Mammary epithelial cell (primary cell): ENCODE measurements at regions not wholly inside any gene's neighbourhood (a gene's known extent, or its start where the extent isn't known, plus 50 kb on each side); places are given as distances from the start of the nearest gene placed in this dataset.

Source experiments
- CTCF ChIP-seq, 2 donors: IDR thresholded peaks in 1 of 2; conservative IDR thresholded peaks in 1 of 2; 2 replicates each; pipeline ENCODE4 v1.5.1; 2011 to 2012; ENCODE audit warnings: inconsistent platforms in 2 of 2, low read length in 2 of 2, mild to moderate bottlenecking in 2 of 2, control low read depth in 1 of 2, low read depth in 1 of 2; ENCODE audit not compliant: insufficient read depth in 1 of 2; ENCODE audit errors: extremely low read depth in 1 of 2
- EZH2 ChIP-seq: IDR thresholded peaks from 2 replicates; pipeline ENCODE4 v1.6.1; 2012; ENCODE audit warnings: low read length, inconsistent platforms, borderline replicate concordance

GRCh38 chrX:5771441-5771840, 457.2 kb downstream of the NLGN4X start:
- no peak for TF ChIP-seq CTCF (conservative IDR thresholded peaks at IDR 0.05 in 1 of 2, IDR thresholded peaks at IDR 0.05 in 1 of 2; ENCODE audit: extremely low read depth in 1 of 2, insufficient read depth in 1 of 2, low read depth in 1 of 2, low read length in 2 of 2)
- TF ChIP-seq EZH2: no peak
